WI38 (cell line): ENCODE measurements at regions not wholly inside any gene's neighbourhood (a gene's known extent, or its start where the extent isn't known, plus 50 kb on each side); places are given as distances from the start of the nearest gene placed in this dataset.
"Not testable (repeated sequence)": the region's sequence is repeated elsewhere in the genome, so short reads cannot be mapped to it uniquely, and the experiment has no call there.

Source experiments
- H3K4me3 ChIP-seq: 2 replicates; pipeline ENCODE4 v1.5.1; 2011; ENCODE audit warnings: low read depth, mild to moderate bottlenecking, control low read depth, low read length
- CTCF ChIP-seq: IDR thresholded peaks from 2 replicates; pipeline ENCODE4 v1.5.1; 2012; ENCODE audit warnings: low read depth, mild to moderate bottlenecking, control low read depth, low read length

GRCh38 chr2:205865056-205865455, 182.8 kb downstream of the NRP2 start:
- no peak overlapping the region for H3K4me3 ChIP-seq
- TF ChIP-seq CTCF, result no peak

GRCh38 chr2:205864491-205864890, 182.2 kb downstream of the NRP2 start:
- TF ChIP-seq CTCF, result no peak
- no peak overlapping the region for H3K4me3 ChIP-seq

GRCh38 chr2:205862761-205863160, 180.5 kb downstream of the NRP2 start:
- not testable (repeated sequence) for H3K4me3 ChIP-seq

- no peak overlapping the region for H3K4me3 ChIP-seq
- TF ChIP-seq CTCF, result no peak
Measured at GRCh38 chr2:205860885-205861284, 178.6 kb downstream of the NRP2 start.

GRCh38 chr2:205860181-205860580, 177.9 kb downstream of the NRP2 start:
- TF ChIP-seq CTCF, result no peak
- no peak overlapping the region for H3K4me3 ChIP-seq

- no peak for TF ChIP-seq CTCF
- H3K4me3 ChIP-seq, result no peak overlapping the region
Measured at GRCh38 chr2:205858881-205859441, 176.7 kb downstream of the NRP2 start.

GRCh38 chr2:205858275-205858674, 176.0 kb downstream of the NRP2 start:
- H3K4me3 ChIP-seq, result no peak overlapping the region
- no peak for TF ChIP-seq CTCF

- TF ChIP-seq CTCF, result no peak
- no peak overlapping the region for H3K4me3 ChIP-seq
Measured at GRCh38 chr2:205857520-205858237, 175.4 kb downstream of the NRP2 start.
